SIG-M5 (cell line): ENCODE measurements at regions not wholly inside any gene's neighbourhood (a gene's known extent, or its start where the extent isn't known, plus 50 kb on each side); places are given as distances from the start of the nearest gene placed in this dataset.

ENCODE experiments used
- DNase-seq: peaks from one replicate; lab custom pipeline; 2025; lab: John Stamatoyannopoulos, UW

DNA sequence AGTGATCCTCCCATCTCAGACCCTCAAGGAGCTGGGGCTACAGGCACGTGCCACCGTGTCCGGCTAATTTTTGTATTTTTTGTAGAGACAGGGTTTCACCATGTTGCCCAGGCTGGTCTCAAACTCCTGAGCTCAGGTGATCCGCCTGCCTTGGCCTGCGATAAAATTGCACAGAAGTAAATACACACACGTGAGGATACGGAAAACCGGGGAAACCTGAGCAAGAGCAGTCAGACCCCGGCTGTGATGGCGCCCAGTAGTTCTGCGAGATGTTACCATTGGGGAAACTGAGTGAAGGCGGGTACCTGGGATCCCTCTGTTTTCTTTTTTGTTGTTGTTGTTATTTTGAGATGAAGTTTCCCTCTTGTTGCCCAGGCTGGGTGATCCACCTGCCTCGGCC, 114.9 kb downstream of the C9orf50 start:
- no peak for DNase-seq

DNA sequence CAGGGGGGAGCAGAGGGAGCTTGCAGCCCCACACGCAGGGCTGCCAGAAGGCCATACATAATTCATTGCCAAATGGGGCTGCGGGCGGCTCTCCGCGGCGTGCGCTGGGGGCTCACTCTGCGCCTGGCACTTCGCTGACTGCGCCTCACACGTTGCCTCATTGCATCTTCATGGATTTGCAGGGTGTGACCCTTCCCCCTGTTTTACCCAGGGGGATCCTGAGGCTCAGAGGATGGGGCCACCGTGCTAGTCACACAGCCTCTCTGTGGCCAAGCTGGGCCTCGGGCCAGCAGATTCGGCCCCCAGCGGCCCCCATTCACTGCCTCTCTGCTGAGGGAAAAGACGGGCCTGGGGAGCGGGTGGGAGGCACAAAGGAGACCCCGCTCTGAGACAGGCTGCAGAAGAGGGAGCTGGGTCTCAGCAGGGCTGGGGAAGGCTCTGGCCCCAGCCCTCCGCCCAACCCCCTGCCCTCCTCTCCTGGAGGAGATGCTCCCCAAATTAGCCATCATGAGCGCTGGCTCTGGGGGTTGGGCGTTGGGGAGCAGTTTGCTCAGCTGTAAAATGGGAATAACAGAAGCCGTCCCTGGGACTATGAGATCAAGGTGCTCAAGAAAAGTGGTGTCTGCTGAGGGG, 115.5 kb downstream of the C9orf50 start:
- DNase-seq, result no peak

DNA sequence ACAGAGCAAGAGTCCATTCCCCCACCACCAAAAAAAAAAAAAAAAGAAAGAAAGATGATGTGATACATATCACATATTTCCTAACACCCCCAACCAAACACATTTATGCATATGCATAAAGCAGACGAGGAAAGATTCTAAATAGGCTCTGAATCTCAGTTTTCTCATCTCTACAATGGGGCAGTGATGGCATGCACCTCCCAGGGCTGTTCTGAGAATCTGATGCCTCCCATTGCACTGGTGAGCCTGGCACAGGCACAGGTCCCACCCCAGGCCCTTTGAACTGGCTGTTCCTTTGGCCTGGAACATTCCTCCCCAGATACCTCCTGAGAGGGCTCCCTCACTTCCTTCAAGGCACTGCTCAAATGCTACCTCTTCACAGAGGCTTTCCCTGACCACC, 116.5 kb downstream of the C9orf50 start:
- no peak for DNase-seq

DNA sequence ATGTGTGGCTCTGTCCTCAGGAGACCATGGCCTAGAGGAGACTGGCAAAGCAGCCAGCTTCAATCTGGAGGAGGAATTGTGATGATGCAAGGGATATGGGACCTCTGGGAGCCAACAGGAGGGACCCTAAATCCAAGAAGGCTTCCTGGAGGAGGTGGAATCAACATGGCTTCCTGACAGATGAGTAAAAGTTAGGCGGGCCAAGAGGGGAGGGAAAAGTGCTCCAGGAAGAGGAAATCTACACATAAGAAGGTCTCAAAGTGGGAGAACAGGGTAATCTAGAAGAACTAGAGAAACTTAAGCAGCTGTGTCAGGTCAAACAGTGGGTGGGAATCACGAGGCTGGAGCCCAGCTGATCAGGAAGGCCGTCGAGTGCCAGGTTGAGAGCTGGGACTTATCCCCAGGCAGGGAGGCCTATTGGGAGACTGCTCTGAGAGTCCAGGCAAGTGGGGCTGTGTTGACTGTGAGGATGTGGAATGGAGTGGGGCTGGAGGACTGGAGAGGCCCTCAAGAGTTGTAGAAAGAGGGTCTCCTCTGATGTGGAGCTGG, 119.1 kb downstream of the C9orf50 start:
- no peak for DNase-seq

DNA sequence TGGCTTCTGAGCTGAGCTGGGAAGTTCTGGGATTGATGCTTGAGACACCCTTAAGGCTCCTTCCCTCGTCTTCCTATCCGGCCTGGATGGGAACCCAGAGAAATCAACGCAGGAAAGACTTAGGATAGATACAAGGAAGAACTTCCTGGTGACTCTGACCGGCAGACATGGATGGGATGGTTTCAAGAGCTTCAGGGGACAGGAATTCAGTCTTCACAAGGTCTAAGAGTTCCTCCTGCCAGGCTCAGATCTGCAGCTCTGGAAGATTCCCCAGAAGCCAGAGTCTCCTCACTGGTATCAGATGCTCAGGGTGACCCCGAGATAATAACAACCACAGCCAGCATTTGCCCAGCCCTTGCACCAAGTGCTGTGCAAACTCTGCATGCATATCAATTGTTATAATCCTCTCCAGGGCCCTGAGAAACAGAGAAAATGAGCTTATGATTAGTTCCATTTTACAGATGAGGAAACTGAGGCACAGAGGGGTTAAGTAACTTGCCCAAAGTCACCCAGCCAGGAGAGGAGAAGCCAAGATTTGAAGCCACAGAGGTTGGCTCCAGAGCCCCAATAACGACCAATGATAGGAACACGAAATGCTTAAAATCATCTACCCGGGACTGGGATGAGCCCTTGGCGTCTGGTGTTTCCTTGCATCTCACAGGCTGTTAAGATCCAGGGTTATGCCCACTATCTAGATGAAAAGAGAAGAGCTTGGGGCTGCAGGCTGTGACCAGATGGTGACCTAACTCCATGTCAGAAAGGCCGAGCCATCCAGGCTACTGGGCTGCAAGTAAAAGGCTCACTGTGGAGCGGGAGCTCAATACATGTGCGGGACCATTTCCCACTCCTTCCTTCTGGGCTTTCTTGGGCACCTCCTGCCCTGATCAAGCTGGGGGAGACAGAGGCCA, 119.8 kb downstream of the C9orf50 start:
- DNase-seq, result no peak

DNA sequence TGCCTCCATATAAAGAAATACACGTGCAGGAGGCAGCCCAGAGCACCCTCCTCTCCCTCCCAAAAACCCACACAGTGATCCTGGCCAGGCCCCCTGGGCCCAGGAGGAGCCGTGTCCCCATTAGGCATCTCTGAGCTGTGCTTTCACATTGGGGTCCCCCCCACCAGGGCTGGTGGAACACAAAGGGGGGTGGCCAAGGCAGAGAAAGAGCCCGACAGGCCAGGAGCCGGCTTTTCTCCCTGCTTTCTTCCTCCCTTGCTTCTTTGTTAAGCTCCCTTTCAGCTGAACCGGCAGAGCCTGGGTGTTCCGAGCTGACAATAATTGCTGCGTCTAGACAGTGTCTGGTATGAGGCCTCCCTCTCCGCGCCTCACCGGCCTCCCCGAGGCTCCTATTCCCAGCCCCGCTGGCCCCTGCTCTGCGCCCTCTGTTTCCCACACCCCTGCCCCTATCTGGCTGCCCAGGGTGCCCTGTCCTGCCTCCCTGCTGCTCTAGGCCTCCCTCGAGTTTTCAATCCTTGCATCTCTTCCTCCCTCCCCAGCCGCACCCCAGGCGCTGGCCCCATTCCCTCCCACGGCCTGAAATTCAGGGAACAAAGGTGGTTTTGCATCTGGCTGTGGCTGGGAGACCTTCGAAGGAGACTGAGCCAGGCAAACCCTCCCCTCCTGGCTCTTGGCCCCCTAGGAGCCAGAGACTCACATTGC, 120.6 kb downstream of the C9orf50 start:
- no peak for DNase-seq

DNA sequence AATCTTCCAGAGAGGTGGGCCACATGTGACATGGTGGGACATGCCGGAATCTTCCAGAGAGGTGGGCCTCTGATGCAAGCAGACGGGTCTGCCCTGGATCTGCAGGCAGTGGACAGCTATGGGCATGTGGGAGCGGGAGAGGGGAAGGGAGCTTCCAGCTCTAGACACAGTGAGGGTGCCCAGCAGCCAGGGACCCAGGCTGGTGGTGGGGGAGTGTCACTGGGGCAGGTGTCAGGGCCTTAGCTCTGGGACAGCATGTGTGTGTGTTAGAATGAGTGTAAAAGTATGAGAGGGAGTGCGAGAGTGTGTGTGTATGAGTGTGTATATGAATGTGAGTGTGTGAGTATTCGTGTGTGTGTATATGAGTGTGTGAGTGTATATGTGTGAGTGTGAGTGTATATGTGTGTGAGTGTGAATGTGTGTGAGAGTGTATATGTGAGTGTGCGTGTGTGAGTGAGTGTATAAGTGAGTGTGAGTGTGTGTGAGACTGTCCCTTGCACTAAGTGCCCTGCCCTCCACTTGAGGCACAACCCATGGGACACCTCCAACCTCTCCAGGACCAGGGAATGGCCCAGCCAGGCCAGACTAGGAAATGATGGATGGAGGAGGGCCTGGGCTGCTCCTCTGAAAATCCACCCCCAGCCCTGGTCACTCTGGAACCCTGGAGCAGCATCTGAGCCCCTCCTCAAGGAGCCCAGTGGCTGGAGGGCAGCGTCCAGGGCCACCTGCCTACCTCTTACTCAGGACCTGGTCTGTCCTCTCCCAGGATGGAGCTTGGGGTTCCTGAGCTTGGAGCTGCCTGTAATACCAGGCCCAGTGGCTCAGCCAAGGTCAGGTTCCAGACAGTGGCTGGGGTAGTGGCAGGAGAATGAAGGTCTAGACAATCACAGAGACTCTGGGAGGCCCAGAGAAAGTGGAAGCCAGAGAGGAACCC, 122.2 kb downstream of the C9orf50 start:
- no peak for DNase-seq

DNA sequence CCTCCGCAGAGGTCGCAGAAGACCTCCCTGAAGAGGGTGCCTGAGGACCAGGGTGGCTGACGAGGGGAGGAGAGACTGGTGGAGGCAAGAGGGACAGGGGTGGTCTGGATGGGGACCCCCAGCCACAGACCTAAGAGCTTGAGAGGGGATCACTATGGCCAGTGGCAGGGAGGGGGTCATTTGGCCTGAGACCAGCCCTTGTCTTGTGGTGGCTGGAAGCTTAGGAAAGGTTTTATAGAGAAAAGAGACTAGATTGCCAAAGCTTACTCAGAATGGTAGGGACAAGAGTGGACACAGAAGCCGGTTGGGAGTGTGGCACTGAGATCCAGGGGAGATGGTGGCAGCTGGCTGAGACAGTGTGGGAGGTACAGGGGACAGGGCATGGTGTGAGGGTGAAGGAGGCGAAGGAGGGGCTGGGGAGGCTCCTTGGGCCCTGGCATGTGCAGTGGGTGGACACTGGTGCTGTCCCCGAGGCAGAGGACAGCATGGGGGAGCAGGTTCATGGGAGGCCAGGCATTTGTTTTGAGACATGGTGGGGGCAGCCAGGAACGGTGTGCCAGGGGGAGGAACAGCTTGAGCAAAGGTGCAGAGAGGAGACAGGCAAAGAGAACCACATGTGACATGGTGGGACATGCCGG, 123.0 kb downstream of the C9orf50 start:
- DNase-seq, result no peak

DNA sequence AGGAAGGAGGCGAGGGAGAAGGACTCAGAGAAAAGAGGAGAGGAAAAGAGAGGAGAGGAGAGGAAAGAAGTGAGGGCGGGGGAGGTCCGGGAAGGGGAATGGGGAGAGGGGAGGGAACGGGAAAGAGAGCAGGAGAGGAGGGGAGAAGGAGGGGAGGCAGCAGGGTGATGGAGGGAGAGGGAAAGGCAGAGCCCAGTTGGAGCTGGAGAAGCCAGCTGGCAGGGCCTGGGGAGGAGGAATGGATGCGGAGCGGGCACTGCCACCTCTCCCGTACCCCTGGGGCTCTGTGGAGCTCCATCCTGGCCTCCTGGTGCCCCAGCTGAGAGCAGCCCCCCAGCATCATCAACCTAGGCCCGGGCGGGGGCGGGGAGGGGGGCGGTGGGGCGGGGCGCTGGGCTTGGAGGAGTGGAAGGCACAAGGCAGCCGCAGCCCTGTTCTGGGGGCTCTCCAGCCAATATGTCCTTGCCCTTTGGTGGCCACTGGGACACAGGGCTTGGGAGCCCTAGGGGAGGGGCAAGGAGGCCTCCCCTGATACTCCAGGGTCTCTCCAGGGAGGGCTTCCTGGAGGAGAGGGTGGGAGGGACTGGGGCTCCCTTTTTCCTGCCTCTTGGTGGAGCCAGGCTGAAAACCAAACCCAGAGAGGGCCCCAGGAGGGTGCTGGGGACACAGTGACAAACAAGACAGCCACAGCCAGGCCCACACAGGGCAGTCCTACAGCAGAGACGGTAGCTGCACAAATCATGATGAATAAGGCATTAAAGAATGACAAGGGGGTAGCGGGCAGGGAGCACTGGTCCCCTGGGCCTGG, 123.7 kb downstream of the C9orf50 start:
- DNase-seq, result no peak

DNA sequence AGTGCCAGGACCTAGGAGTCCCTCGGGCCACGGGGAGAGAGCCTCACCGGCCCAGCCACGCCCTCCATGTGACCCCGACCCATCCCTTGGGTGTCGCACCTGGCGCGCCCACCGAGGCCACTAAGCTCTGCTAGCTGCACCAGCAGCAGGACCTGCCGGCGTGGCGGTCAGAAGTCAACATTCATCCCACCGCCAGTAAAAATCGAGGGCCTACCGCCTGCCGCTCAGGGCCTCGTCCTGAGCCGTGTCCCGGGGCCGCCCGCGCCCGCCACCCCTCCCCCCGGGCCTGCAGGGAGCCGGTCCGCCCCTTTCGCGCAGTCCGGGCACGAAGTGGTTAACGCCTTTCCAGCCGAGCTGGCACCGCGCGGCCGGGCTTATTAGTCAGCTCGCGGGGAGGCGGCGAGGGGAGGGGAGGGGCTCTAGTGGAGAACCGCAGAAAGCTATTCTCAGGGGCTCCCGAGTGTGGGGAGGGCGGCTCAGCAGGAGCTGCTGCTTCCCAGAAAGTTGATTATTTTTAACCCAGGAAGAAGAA, 124.4 kb downstream of the C9orf50 start:
- no peak for DNase-seq

DNA sequence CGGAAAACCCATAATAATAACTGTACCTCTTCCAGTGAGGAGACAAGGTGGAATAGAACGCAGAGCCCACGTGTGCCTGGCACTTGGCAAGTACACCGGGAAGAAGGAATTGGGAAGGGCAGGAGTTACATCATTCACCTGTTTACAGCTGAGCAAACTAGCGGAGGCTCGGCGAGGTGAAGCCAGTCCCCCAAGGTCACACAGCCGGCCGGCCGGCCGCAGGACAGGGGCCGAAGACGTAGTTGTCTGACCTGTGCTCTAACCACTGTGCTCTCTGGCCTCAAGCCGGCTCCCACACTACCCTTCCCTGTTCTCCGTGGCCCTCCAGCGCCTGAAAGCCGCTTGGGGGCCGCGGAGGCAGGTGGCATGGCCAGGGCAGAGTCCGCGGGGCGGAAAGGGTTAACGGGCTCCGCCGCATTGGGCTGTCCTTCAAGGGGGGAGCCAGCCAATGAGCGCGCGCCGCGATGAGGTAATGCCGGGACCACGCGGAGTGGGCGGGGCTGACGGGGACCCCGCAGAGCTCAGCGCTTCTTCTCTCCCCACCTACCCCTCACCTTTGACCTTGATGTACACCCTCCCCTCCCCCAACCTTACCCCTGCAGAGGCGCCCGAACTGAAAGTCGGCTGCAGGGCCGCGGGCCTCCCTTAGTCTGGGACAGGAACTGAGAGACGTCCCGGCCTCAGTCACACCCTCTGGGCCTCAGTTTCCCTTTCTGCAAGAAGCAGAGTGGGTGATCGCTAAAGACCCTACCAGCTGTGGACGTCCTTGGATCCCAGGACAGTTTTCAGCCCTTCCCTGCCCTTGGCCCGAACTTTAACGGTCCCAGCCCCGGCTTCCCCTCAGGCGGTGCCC, 125.1 kb downstream of the C9orf50 start:
- DNase-seq, result no peak

DNA sequence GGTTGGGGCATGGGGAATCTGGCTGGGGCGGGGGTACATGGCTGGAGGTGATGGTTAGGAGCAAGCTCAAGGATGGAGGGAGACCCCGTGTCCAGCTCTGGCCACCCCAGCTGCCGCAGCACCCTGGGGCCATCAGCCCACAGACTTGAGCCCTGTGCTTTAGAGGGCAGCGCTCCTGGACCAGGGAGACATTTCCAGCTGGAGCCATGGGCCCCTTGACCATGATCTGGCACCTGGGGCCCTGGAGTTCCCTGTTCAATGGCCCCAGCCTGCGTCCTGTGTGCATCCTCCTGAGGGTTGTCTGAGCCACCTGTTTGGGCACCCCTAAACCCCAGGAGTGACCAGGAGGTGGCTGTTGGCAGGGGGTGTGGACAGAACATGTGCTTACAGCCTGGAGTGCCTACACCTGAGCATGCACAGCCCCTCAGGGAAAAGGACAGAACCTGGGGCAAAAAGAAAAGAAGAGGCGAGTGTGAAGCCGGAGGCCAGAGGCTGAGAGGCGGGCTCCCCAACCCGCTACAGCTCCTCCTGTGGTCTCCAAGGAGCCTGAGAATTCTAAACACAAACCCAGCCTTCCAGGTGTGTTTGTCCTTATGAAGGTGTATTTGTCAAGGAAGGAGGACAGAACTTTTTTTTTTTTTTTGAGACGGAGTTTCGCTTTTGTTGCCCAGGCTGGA, 126.7 kb downstream of the C9orf50 start:
- no peak for DNase-seq

DNA sequence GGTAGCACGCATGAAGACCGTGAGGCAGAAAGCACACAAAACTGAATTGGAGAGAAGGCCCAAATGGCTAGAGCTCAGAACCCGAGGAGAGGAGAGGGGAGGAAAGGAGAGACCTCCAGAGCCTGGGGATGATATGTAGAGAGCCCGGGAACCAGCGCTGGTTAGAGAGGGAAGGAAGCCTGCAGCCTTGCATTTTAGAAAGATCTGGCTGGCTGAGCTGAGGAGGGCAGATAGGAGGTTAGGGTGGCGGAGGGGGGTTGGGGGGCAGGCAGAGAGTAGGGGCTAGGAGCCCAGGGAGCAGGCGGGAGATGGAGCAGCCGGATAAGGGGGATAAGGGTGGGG, 127.2 kb downstream of the C9orf50 start:
- no peak for DNase-seq

DNA sequence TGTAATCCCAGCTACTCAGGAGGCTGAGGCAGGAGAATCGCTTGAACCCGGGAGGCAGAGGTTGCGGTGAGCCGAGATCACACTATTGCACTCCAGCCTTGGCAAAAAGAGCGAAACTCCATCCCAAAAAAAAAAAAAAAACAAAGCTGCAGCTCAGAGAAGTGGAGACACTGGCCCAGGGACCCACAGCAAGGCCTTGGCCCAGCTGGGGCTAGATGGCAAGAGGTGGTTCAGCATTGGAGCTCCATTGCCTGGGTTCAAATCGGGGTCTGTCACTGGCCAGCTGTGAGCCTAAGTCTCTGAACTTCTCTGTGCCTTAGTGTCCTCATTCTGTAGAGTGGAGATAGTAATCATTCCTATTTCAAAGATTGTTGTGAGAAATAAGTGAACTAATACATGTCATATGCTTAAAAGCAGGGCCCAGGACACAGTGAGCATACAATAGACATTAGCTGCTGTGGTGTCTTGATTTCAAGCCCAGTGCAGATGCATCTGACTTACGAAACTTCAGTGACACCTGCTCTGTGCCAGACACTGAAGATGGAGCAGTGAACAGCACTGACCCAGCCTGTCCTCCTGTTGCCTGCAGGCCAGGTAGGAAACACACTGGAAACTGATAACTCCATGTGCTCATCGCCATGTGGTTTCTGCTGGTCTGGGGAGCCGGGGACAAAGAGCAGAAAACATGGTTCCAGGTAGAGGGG, 127.7 kb downstream of the C9orf50 start:
- no peak for DNase-seq

DNA sequence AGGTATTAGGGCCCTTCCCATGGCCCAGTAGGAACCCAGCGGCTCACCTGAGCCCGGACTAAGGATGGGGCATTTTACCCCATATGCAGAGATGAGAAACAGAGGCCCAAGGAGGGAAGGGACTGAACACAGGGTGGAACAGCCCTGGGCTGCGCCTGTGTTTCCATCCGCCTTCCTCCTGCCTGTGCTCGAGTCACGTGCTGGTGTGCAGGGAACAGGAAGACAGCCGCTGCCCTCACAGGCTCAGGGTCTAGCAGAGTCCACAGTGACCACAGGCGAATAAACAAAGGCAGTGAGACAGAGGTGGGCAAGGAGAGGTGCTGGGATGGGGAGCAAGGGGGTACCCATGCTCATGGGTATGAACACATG, 129.4 kb downstream of the C9orf50 start:
- no peak for DNase-seq

DNA sequence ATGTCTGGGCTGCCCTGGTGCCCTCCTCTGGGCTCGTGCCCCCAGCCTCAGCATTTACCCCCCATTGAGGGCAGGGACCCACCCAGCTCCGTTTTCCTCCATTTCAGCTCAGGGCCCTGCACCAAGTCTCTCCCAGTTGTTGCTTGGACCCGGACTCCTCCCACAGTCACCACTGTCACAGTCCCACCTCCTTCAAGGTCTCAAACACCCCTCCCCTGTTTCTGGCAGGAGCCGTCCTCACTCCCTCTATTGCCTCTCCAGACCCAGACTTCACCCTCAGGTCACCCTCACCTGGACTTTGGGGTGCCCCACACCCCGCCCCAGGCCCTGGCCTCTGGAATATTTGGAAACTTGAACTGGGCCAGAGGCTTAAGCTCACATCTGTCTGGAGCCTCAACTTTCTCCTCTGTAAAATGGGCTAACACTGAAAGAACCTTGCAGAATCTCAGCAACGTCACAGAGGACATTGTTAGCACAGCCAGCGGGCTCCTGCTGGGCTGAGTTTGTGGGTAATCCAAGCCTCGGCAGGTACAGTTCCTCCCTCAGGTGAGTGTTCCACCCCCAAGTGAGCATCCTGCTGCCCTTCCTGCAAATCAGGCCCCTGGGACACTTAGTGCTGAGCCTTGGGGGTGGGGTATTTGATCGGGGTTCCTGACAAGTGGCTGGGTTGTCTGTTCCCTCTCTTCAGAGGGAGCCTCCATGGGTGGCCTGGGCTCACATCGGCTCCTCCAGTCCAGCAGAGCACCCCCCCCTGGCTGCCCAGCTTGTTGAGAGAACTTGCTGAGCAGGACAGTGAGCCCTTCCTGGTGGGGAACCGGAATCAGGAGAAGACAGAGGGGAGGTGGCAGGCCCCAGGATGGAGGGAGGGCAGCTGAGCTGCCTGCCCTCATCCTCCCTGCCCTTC, 130.1 kb downstream of the C9orf50 start:
- DNase-seq, result no peak
